Tongue (tissue), 1 donor: ENCODE measurements at regions not wholly inside any gene's neighbourhood (a gene's known extent, or its start where the extent isn't known, plus 50 kb on each side); places are given as distances from the start of the nearest gene placed in this dataset.

Experiments used
- DNase-seq: peaks from one replicate; pipeline ENCODE4 v3.0.0-alpha.2; 2015

DNA sequence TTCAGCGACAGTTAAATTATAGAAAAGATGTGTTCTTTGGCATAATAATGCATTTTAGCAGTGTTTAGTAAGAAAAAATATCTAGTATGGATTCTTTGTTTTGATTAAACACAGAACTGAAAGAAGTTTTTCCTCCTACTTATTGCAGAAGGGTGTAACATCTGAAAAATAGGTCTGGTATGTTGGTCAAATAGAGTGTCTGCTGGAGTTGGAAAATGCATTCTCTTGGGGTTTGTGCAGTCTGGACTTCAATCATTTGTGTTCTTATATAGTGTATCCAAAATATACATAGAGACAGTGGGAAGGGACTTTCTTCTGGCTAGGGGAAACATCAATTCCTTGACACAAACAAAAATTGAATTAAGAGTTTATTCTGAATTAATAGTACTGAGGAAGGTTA is 132.4 kb upstream of the MAN1A1 start:
- DNase-seq, result no peak

DNA sequence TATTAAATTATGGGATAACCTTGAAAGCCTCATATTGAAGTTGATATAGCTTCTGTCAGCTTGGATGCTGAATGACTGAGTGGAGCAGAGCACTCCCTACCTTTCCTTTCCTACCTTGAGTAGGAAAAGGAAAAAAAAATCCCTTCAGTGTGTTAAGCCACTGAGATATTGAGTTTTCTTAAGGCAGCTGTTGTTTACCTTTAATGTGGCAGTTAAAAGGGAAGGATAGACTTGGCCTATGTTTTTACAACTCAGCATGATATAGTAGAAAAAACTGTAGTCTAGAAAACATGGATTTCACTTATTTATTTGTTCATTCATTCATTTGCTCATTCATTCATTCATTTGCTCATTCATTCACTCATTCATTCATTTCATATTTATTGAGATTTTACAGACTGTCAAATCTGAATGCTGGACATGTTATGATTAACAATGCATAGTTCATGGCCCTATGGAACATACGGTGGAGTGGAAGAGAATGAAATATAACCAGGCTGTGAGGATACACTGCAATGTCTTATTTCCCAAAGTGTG is 131.5 kb upstream of the MAN1A1 start:
- DNase-seq, result no peak

DNA sequence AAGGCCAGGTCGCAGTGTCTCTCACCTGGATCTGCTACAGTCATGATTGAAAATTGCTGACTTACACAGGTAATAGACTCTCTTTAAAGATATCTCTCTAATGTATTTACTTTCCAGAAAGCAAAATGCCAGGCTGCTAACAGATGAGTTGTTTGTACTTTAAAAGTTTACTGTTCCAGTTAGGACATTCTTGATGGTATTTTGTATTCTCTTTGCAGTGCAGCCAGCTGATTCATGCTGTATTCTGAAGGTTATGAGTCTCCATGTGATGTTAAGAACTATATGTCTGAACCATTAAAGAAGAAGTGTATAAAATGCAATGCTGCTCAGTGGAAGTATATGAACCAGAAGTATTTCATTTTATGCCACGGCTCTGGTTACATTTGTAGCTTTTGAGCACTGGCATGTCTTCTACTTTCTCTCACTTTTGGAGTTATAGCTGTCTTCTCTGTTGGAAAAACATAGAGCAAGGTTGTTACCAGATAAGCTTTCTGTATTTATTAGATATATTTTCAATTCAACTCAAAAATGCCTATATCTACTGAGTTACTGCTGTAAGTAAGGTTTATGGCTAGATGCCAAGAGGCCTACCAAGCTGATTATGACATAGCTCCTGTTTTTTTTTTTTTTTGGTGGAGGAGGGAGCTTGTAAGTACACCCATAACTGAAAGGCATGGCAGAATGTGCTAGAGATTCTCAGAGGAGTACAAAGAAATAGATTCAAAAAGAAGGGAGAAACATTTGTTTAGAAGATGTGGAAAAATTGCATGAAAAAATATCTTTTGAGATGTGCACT is 130.5 kb upstream of the MAN1A1 start:
- peak; percentile 32 for DNase-seq

DNA sequence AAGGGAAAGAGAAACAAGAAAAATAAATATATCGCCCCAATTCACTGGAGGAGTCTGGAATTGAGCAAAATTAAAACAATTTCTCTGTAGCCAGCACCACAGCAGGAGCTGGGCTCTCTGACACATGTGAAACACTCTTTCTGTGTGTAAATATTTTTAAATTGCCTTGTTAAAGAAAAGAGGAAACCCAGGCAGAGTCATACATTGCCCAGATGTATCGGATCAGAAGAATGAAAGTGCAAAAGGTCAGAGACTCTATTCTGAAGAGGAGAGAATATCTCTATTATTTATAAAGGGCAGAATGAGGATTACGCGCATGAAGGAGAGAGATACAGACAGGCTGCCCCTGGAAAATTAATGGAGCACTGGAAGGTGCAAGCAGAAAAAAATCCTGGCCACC is 127.0 kb upstream of the MAN1A1 start:
- DNase-seq, result no peak

DNA sequence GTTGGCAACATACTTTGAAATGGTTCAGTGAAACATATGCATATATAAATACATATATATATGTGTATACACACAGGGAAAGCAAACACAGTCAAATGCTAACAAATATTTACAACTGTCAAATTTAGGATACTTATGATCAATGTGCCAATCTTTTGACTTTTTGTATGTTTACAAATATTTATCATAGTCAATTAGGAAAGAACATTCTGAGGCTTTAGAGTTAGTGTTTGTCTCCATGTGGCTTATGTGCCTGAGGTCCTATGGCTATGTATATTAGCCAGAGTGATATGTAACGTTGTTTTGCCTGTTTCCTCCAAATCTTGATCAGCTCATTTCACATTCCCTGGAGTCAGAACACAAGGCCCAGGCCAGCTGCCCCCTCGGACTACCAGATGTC is 126.5 kb upstream of the MAN1A1 start:
- no peak for DNase-seq

DNA sequence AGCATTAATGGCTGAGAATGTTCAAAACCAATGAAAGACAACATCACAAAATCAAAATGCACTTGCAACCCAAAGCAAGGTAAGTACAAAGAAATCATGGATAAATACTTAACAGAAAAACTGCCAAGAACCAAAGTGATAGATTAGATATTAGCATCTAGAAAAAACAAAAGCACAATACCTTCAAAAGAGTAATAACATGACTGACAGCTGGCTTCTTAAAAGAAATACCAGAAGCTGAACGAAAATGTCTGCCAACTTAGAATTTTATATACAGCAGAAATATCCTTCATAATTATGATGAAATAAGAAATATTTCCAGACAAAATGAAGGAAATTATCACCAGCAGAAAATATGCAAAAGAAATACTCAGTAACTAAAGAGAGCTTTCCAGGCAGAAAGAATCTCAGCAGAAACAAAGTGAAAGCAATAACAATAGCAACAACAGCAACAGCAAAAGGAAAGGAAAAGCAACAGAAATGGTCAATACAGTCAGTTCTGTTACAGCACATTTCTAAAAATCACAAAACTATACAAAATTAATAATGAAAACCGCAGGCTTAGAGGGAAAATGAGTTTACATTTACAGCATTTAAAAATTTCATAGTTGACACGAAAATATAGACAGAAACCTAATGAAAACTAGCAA is 121.5 kb upstream of the MAN1A1 start:
- no peak for DNase-seq

DNA sequence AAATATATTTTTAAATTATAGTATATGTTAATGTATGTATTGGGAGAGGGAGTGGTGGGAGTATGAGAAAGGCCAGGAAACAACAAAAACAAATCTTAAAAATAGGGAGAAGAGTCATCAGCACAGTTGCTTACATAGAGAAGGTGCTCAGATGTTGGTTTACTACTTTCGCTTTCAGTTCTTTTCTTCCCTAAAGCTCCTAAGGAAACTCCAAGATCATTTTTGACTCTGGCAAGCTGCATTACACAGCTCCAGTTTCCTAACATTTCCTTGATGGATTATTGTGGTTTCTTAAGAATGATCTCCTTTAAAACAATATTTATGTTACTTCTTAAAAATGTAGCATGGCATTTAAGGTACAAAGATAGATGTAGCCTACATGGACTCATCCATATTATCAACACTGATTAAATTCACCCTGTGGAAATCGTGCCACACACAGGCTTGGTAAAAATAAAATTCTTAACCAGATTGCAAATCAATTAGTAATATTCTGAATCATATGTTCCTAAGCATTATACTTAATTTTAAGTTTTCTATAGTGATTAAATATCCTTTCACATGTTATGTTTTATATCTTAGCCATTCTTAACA is 118.0 kb upstream of the MAN1A1 start:
- DNase-seq, result no peak

DNA sequence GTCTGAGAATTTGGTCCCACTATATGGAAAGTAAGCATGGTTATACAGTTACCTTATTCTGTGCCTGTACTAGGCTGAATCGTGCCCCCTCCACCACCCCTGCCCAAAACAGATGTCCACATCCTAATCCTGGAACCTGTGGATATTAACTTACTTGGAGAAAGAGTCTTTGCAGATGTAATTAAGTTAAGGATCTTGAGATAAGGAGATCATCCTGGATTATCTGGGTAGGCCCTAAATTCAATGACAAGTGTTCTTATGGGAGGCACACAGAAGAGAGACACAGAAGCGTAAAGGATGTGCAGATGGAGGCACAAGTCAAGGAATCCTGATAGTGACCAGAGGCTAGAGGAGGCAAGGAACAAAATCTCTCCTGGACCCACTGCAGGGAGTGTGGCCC is 116.7 kb upstream of the MAN1A1 start:
- no peak for DNase-seq

DNA sequence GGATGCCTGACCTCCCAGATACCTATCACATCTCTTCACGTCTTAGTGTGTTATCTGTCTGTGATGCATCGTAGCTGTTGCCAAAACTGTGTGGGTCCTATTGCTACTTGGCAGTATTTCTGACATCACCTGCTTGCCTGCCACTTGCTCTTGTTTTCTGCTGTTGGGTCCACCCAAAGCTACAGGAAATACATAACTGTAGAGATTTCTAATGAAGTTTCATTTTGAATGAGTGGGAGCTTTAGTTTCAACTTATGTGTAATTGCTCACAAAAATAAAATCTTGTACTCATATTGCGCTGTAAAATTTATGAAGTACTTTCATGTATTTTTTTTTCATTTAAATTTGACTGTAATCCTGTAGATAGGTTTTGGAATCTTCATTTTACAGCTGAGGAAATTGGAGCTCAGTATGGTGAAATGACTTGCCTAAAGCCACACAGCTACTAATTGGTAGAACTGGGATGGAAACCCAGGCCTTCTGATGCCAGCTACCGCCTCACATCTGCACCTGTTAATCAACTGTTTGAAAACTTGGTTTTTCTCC is 113.6 kb upstream of the MAN1A1 start:
- DNase-seq, result no peak

DNA sequence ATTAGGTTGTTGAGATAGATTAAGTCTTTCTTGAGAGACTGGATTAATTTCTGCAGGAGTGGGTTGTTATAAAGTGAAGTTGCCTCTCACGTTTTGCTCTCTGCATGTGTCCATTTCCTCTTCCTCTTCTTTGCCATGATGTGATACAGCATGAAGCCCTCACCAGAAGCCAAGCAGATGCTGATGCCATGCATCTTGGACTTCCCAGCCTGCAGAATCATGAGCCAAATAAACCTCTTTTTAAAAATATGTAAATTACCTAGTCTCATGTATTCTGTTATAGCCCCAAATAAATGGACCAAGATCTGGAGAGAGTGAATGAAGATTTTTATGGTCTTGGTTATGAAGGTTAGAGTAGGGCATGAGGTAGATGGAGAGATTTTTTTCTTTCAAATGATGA is 111.6 kb upstream of the MAN1A1 start:
- no peak for DNase-seq

DNA sequence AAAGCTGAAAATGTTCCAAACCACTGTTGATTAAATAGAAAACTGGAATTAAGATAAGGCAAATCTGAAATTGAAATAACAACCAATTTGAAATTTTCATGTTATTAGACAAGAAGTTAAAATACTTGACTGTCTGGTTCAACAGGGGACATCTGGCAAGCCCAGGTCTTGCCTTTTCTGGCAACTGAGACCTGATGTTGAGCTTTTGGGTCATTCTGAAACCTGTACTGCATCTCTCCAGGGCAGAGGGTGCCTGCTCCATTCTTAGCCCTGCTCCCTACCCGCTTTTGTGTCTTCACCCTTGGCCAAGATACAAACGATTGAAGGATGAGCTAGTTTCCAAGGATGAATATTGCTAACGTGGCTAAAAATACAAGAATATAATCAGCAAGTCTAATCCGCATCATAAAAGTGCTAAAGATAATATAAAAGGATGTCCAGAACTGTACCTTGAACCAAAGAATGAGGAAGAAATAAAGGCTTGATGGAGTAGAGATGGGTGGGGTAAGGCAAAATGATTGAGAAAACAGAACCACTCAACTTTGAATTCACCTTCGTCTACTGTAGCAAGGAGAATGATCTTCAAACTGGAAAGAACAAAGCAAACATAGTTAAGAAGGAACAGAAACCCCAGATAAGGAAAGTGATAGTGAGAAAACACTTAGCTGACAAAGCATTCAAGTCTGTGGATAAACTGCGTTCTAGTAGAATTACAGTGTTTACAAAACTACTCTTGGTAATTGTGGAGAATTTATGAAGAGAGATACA is 109.8 kb upstream of the MAN1A1 start:
- DNase-seq, result no peak

DNA sequence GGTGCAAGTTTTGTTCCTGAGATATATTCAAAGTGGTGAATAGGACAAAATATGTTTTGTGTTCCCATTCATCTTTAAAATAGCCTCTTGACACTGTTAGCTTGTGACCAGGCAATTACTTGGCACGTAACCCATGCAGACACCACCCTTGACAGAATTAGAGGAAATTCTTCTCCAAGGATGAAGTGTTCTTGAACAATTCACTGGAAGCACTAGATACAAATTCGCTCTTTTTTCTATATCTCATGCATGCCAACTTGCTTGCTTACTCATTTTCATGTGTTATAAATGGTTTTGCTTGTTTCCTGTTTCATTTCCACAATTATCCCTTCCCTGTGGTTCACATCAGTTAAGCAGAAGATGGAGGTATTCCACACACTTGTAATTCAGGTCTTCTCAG is 105.2 kb upstream of the MAN1A1 start:
- no peak for DNase-seq

DNA sequence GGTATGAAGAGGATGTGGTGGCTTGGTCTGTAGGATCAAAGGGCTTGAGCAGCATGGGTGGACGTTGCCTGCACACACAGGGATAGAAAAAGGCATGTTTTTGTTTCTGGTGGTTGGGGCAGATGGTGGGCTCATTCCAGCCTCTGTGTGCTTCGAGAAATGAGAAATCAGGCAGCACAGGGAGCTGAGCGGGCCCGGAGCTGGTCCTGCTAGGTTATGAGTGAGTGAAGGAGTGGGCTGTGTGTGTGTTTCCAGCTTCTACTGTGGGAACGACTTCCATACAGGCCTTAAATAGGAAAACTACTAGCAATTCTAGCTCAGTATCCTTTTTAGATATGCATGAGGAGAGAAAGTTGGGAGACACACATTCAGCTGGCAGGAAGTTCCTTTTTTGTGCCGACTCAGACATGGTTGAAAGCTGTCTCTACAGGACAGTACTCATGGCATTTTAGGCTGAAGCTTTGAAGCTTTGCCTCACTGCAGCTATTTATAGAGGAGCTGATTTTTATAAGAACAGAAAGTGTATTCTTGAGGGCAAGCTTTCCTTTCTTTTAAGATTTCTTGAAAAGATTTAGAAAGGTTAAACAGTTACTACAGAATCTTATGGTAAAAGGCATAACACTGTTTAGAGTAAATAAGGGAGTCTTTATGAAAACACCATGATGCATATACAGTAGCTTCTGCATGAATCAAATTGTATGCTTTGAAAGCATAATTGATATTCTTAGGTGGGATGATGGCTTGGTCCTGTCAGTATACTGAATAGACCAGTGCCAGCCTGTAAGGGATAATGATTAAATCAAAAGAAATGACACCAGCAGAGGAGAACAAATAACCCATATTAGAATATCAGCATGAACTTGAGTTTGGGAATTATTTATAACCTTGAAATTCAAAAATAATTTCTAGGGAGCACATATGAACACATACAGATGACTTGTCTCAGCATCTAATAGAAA is 104.0 kb upstream of the MAN1A1 start:
- DNase-seq, result no peak

DNA sequence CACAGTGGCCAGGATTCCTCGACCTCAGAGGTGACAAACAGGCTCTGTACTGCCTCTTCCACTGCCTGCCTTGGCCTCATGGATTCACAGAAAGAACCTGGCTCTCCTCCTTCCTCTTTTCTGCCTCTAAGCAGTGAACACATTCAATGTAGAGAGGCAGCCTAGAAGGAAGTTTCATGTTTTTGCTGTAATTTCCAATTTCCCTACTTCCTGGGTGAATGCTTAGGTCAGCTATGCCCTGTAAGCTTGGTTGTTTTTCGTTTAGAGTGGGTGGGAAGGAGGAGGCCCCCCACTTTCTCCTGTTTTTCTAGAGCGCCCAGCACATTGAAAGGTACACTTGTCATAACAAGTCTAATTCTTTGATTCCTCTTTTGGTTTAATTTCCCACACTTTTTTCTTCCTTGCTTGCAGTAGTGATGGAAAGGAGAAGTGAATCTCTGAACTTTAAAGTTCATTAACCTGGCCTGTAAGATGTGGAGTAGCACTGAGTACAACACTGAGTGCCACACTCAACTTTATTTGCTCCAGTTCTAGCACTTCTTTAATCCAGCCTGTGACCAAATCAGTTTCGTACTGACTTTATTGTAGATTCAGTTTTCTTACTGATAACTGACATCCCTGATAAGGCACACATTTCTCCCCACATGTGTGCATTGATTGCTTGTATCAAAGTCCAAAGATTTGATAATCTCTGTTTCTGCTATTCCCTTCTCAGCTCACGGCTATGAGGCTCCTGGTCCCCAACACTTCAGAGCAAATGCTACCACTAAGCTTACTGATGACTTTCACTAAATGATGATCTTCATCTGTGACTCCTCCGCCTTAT is 100.0 kb upstream of the MAN1A1 start:
- DNase-seq, result no peak

DNA sequence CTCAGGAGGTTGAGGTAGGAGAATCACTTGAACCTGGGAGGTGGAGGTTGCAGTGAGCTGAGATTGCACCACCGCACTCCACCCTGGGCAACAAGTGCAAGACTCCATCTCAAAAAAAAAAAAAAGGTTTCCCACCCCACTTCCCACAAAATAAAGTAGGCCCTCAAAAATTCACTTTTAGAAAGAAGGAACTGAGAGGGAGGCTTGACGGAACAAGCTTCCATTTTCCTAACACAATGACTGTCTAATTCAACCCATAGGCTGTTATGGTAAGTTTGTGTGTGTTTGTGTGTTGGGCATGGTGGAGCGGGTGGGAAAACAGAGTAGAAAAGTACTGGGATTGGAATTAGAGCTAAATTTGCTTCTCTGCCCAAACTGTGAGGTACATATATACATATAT is 98.4 kb upstream of the MAN1A1 start:
- no peak for DNase-seq

DNA sequence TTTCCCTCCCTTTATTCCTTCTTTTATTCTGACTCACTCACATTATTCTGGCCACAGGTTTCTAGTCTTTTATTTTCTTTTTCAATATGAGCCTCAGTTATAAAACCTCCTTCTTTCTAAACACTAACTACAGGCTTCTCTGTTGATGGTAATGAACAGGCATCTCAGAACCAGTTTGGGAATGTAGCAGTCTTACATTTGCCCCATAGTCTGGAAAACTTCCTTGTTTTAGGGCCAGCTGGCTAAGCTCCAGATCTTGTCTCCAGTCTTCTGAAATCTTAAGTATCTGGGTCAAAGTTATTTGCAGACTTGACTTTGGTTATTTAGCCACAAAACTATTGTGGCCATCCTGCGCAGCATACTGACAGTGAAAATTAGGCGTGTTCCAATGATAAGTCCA is 97.0 kb upstream of the MAN1A1 start:
- peak; percentile 32 for DNase-seq

DNA sequence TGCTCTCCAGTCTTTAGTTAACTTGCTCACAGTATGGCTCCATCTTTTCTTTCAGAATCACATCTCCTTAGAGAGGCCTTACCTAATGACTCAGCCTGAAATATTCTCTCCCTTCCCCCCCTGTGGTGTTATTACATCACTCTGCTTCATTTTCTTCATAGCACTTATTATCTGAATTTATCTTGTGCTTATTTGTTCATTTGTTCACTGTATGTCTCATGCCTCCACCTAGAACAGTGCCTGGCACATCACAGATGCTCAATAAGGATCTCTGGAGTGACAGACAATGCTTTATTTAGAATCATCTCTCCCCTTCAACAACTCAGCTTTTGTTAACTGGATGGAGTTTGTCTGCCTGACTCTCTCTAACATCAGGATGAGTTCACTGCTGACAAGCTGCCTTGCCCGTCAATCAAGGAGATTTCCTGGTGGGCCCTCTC is 96.6 kb upstream of the MAN1A1 start:
- DNase-seq, result peak; percentile 23

DNA sequence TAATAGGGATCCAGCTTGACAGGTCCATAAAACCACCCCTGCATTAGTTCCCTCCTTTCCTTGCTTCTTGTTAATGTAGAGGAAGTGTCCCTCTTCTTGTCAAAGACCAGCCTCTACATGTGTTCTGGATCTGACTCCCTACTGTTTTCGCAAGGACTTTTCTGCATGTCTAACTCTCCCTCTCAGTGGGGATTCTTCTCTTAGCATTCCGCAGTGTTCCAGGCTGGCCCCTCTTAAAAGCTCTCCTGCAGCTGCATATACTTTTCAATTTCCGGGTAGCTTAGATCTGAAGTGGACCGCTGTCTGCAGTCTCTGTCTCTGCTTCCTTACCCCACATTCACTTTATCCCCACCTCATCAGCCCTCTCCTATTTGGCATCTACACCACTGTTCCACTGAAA is 96.1 kb upstream of the MAN1A1 start:
- no peak for DNase-seq

DNA sequence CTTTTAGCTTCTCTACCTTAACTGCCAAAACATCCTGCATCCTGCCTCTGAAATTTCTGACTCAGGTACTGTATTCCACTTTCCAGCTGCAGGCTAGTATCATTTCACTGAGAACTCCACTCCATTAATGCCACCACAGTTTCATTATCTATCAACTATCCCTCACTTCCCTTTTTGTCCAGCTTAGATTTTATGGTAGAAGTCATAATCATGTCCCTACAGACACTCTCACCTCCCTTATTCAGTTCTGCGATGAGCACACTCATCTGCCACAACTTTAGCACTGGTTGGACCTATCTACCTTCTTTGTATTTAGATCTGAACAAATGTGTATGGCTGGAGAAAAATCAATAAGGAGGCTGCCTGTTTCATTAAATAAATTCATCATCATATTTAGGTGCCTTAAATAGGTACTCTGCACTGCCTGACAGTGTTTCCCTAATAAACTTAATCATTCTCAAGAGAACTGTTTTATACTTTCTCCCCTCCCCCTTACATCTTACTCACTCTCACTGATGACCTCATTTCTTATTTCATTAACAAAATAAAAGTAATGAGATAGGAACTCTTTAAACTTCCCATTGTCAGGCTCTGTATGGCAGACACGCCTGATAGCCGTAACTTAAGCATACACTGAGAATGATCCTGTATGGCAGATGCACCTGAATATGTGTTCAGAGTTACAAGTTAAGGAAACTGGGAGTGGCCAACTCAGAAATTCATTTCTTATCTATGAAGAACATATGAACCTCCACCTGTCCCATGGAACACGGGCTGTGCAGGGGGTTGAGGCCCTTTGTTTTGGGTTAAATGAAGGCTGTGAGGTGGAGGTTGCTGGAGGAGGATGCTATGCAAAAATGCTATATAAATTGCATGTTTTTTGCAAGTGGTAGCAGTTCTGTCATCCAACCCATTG is 95.3 kb upstream of the MAN1A1 start:
- no peak for DNase-seq
